ENCODE measurements at regions not wholly inside any gene's neighbourhood (a gene's known extent, or its start where the extent isn't known, plus 50 kb on each side); places are given as distances from the start of the nearest gene placed in this dataset.

DNA sequence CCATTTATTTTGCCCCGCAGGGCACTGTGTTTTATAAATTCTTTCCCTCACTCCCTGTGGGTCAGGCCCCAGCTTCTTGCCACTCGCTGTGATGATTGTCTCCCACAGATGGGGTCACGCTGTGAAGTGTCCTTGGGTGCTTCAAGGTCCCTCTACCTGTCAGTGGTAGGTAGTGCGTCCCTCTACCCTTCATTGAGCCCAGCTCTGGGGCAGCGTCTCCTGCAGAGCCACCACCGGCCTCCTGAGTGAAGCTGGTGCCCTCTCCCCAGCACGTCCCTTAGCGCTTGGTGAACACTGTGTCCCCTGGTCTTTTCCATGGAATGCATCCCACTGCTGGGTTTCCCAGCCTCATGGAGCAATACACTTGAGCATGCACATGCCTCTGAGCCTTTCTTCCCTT lies 108.2 kb downstream of the NRN1 start:
- no peak overlapping the region for H3K4me3 ChIP-seq
- H3K4me1 ChIP-seq (ENCODE audit: control insufficient read depth in 1 of 2, low read depth in 2 of 2): no peaks in the 10 kb centered on the region
- no peak overlapping the region for H3K27ac ChIP-seq
- no peaks in the 10 kb centered on the region for H3K27me3 ChIP-seq (replicated peaks; ENCODE audit: insufficient read depth)
- no peaks in the 10 kb centered on the region for H3K9me3 ChIP-seq
- no peak for ATAC-seq (ENCODE audit: insufficient number of reproducible peaks, low FRiP score, low read depth)
- H3K36me3 ChIP-seq: no peaks in the 10 kb centered on the region
- no peak for TF ChIP-seq CTCF (IDR thresholded peaks at IDR 0.05)
- DNase-seq (ENCODE audit: low spot score): no peak

- Histone ChIP-seq H3K9me3 (no peaks in the 10 kb centered on the region), H3K27ac (no peak overlapping the region), H3K4me1 (ENCODE audit: control insufficient read depth in 1 of 2, low read depth in 2 of 2) (no peaks in the 10 kb centered on the region), H3K36me3 (no peaks in the 10 kb centered on the region), H3K27me3 (replicated peaks; ENCODE audit: insufficient read depth) (no peaks in the 10 kb centered on the region), H3K4me3 (no peak overlapping the region)
- TF ChIP-seq CTCF (IDR thresholded peaks at IDR 0.05): no peak
- ATAC-seq (ENCODE audit: insufficient number of reproducible peaks, low FRiP score, low read depth): no peak
- DNase-seq (ENCODE audit: low spot score): no peak
These were observed 108.6 kb downstream of the NRN1 start for GRCh38 chr6:5898102-5898501.

GRCh38 chr6:5896476-5897200 lies 110.1 kb downstream of the NRN1 start:
- Histone ChIP-seq H3K27me3 (replicated peaks; ENCODE audit: insufficient read depth) (no peaks in the 10 kb centered on the region), H3K4me3 (no peak overlapping the region), H3K36me3 (no peaks in the 10 kb centered on the region), H3K9me3 (no peaks in the 10 kb centered on the region), H3K27ac (no peak overlapping the region), H3K4me1 (ENCODE audit: control insufficient read depth in 1 of 2, low read depth in 2 of 2) (no peaks in the 10 kb centered on the region)
- DNase-seq (ENCODE audit: low spot score) (no peak), ATAC-seq (ENCODE audit: insufficient number of reproducible peaks, low FRiP score, low read depth) (no peak)
- TF ChIP-seq CTCF (IDR thresholded peaks at IDR 0.05): no peak

- ATAC-seq (ENCODE audit: insufficient number of reproducible peaks, low FRiP score, low read depth) (no peak), DNase-seq (ENCODE audit: low spot score) (no peak)
- TF ChIP-seq CTCF (IDR thresholded peaks at IDR 0.05): no peak
- no peak overlapping the region for H3K27ac ChIP-seq
- H3K36me3 ChIP-seq: no peaks in the 10 kb centered on the region
- no peak overlapping the region for H3K4me3 ChIP-seq
- no peaks in the 10 kb centered on the region for H3K27me3 ChIP-seq (replicated peaks; ENCODE audit: insufficient read depth)
- no peaks in the 10 kb centered on the region for H3K9me3 ChIP-seq
- no peaks in the 10 kb centered on the region for H3K4me1 ChIP-seq (ENCODE audit: control insufficient read depth in 1 of 2, low read depth in 2 of 2)
These were observed 112.4 kb downstream of the NRN1 start for GRCh38 chr6:5894357-5894756.

DNA sequence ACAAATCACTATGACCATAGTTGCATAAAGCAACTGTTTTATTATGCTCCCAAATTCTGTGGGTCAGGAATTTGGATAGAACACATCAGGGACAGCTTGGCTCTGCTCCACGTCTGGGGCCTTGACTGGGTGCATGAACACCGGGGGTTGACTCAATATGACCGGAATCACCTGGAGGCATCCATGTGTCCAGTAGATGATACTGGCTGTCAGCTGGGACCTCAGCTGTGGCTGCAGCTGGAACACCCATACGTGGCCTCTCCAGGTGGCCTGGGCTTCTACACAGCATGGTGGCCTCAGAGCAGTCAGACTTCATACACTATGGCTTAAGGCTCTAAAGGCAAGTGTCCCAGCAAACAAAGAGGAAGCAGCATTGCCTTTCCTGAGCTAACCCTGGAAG lies 113.4 kb downstream of the NRN1 start:
- H3K4me3 ChIP-seq: no peak overlapping the region
- no peaks in the 10 kb centered on the region for H3K27me3 ChIP-seq (replicated peaks; ENCODE audit: insufficient read depth)
- no peak for TF ChIP-seq CTCF (IDR thresholded peaks at IDR 0.05)
- H3K4me1 ChIP-seq (ENCODE audit: control insufficient read depth in 1 of 2, low read depth in 2 of 2): no peaks in the 10 kb centered on the region
- H3K27ac ChIP-seq: no peak overlapping the region
- ATAC-seq (ENCODE audit: insufficient number of reproducible peaks, low FRiP score, low read depth) (no peak), DNase-seq (ENCODE audit: low spot score) (no peak)
- H3K36me3 ChIP-seq: no peaks in the 10 kb centered on the region
- H3K9me3 ChIP-seq: no peaks in the 10 kb centered on the region

Measured in thoracic aorta (tissue), 2 donors.